B cell (primary cell): ENCODE measurements at regions not wholly inside any gene's neighbourhood (a gene's known extent, or its start where the extent isn't known, plus 50 kb on each side); places are given as distances from the start of the nearest gene placed in this dataset.
"Not testable (repeated sequence)": the region's sequence is repeated elsewhere in the genome, so short reads cannot be mapped to it uniquely, and the experiment has no call there.

Source experiments
- ATAC-seq: fragments of 200-7000 bp; cut with Tn5 transposase; one replicate; pipeline ENCODE4 v1.10.0; 2021; ENCODE audit warnings: low read depth, mild to moderate bottlenecking, moderate number of reproducible peaks, moderate library complexity
- CTCF ChIA-PET: fragments of 350-600 bp; sonication (Branson Sonifier 250); formaldehyde crosslinking; loops from one replicate; lab custom pipeline; 2021; ENCODE audit warnings: antibody characterized with exemption, inconsistent platforms; lab: Charles Lee
- POLR2A ChIA-PET: fragments of 350-600 bp; sonication (Branson Sonifier 250); formaldehyde crosslinking; loops from one replicate; lab custom pipeline; 2021; ENCODE audit warnings: antibody characterized with exemption; lab: Charles Lee
- DNase-seq: peaks from one replicate; pipeline ENCODE4 v3.0.0; 2013
- H2AFZ ChIP-seq: 2 replicates; pipeline ENCODE4 v1.6.1; 2012; ENCODE audit warnings: mild to moderate bottlenecking, low read depth, low read length; ENCODE audit not compliant: insufficient read depth, poor library complexity, severe bottlenecking
- H3K27ac ChIP-seq, 2 donors: 1 replicate in 1 of 2; 2 replicates in 1 of 2; pipeline ENCODE4 v1.5.1; 2012 to 2013; ENCODE audit warnings: low read length in 2 of 2, mild to moderate bottlenecking in 2 of 2, moderate library complexity in 1 of 2
- H3K27me3 ChIP-seq, 4 experiments: fragments of 200-600 bp in 1 of 4; sonication (generic) in 1 of 4; replicated peaks in 1 of 4; 1 replicate in 2 of 4; 2 replicates in 2 of 4; pipeline versions ENCODE4 v1.6.1 to v1.7.0; 2013 to 2016; ENCODE audit warnings: low read length in 3 of 4, mild to moderate bottlenecking in 2 of 4, mixed read lengths in 1 of 4, moderate library complexity in 1 of 4; ENCODE audit not compliant: insufficient read depth in 4 of 4, control insufficient read depth in 3 of 4; ENCODE audit errors: control extremely low read depth in 1 of 4
- H3K36me3 ChIP-seq, 2 experiments: replicated peaks in 1 of 2; 1 replicate in 1 of 2; 2 replicates in 1 of 2; pipeline versions ENCODE4 v1.6.1 to v1.7.1; 2013; ENCODE audit warnings: low read length in 1 of 2; ENCODE audit not compliant: insufficient read depth in 2 of 2, control insufficient read depth in 1 of 2; ENCODE audit errors: control extremely low read depth in 1 of 2, extremely low read depth in 1 of 2
- H3K4me1 ChIP-seq, 2 donors: fragments of 200-600 bp in 1 of 2; sonication (generic) in 1 of 2; 1 replicate in 1 of 2; 2 replicates in 1 of 2; pipeline versions ENCODE4 v1.5.1 to v1.6.1; 2013 to 2017; ENCODE audit warnings: low read length in 2 of 2; ENCODE audit not compliant: control insufficient read depth in 2 of 2, insufficient read depth in 2 of 2
- H3K4me2 ChIP-seq: replicated peaks from 2 replicates; pipeline ENCODE3; 2012; ENCODE audit warnings: mild to moderate bottlenecking, low read depth, low read length; ENCODE audit not compliant: poor library complexity, severe bottlenecking
- H3K4me3 ChIP-seq, 5 experiments: fragments of 200-600 bp in 1 of 5; sonication (generic) in 1 of 5; 1 replicate in 3 of 5; 2 replicates in 2 of 5; pipeline versions ENCODE4 v1.5.1 to v1.7.0; 2011 to 2016; ENCODE audit warnings: low read length in 4 of 5, mild to moderate bottlenecking in 4 of 5, low read depth in 2 of 5, control low read depth in 1 of 5, moderate library complexity in 1 of 5; ENCODE audit not compliant: insufficient read depth in 1 of 5; ENCODE audit errors: control extremely low read depth in 1 of 5, extremely low read depth in 1 of 5
- H3K79me2 ChIP-seq: fragments of 200-600 bp; sonication (generic); one replicate; pipeline ENCODE4 v1.6.0; 2016; ENCODE audit warnings: low read length; ENCODE audit not compliant: control insufficient read depth, insufficient read depth
- H3K9ac ChIP-seq: fragments of 200-600 bp; sonication (generic); 2 replicates; pipeline ENCODE4 v1.6.1; 2017; ENCODE audit warnings: mild to moderate bottlenecking, low read length, moderate library complexity
- H3K9me3 ChIP-seq, 3 donors: one replicate each; pipeline versions ENCODE4 v1.6.1 to v1.7.1; 2013; ENCODE audit warnings: low read length in 2 of 3; ENCODE audit not compliant: control insufficient read depth in 2 of 3, insufficient read depth in 1 of 3; ENCODE audit errors: control extremely low read depth in 1 of 3
- H4K20me1 ChIP-seq: 2 replicates; pipeline ENCODE4 v1.6.0; 2012; ENCODE audit warnings: mild to moderate bottlenecking, low read length; ENCODE audit not compliant: insufficient read depth, control insufficient read depth, poor library complexity, severe bottlenecking
- H3K27ac Mint-ChIP-seq: one replicate; pipeline ENCODE4 v1.8.0; 2021; ENCODE audit warnings: mixed read lengths
- H3K27me3 Mint-ChIP-seq: one replicate; pipeline ENCODE4 v1.8.0; 2021; ENCODE audit warnings: mixed read lengths
- H3K4me1 Mint-ChIP-seq: one replicate; pipeline ENCODE4 v1.8.0; 2021; ENCODE audit warnings: mixed read lengths
- H3K4me3 Mint-ChIP-seq: one replicate; pipeline ENCODE4 v1.8.0; 2021; ENCODE audit warnings: mixed read lengths
- H3K9me3 Mint-ChIP-seq: one replicate; pipeline ENCODE4 v1.8.0; 2022; ENCODE audit warnings: mixed read lengths; ENCODE audit not compliant: insufficient read depth
- CTCF ChIP-seq: fragments of 200-600 bp; IDR thresholded peaks from one replicate; pipeline ENCODE4 v1.8.0; 2022; ENCODE audit warnings: antibody characterized with exemption, mild to moderate bottlenecking
- EZH2 ChIP-seq: IDR thresholded peaks from 2 replicates; pipeline ENCODE4 v1.6.1; 2012; ENCODE audit warnings: borderline replicate concordance, low read depth, mild to moderate bottlenecking, moderate library complexity, low read length; ENCODE audit not compliant: insufficient read depth, poor library complexity, severe bottlenecking
- WGBS: methylation state at CpG from one replicate; pipeline ENCODE4 v1.1.5; 2013; ENCODE audit warnings: missing lambda C conversion rate; ENCODE audit not compliant: insufficient coverage; 5-methylcytosine and 5-hydroxymethylcytosine counted together
- intact Hi-C: fragments of 100-400 bp; cut with micrococcal nuclease; formaldehyde crosslinking; loops from one replicate; pipeline ENCODE4 v1.10.0; 2022

- Histone ChIP-seq H3K9me3 (peaks cover 0 to 4% (median 0%) of the 10 kb centered on the region in 3 donors), H2AFZ (no peak overlapping the region), H3K4me1 (no peaks in the 10 kb centered on the region), H3K9ac (no peak overlapping the region), H3K4me2 (no peak overlapping the region), H3K27ac (no peak overlapping the region), H3K4me3 (no peak overlapping the region), H3K36me3 (no peaks in the 10 kb centered on the region), H4K20me1 (no peaks in the 10 kb centered on the region), H3K27me3 (no peaks in the 10 kb centered on the region), H3K79me2 (no peaks in the 10 kb centered on the region)
- intact Hi-C loops = no loop called here
- ATAC-seq = no peak
- CTCF ChIA-PET = no interaction called here
- no peaks in the 10 kb centered on the region for H3K27me3 Mint-ChIP-seq
- POLR2A ChIA-PET = no interaction called here
- no peak overlapping the region for H3K27ac Mint-ChIP-seq
- no peak for TF ChIP-seq EZH2
- no peak for TF ChIP-seq CTCF
- no peaks in the 10 kb centered on the region for H3K4me1 Mint-ChIP-seq
- H3K4me3 Mint-ChIP-seq = no peak overlapping the region
- WGBS = no CpG with 5 or more reads among the region's 6 CpGs
- no peak for DNase-seq
- peaks cover 6% of the 10 kb centered on the region for H3K9me3 Mint-ChIP-seq
Measured at GRCh38 chr4:28842271-28842670, 1877.9 kb upstream of the PCDH7 start.

DNA sequence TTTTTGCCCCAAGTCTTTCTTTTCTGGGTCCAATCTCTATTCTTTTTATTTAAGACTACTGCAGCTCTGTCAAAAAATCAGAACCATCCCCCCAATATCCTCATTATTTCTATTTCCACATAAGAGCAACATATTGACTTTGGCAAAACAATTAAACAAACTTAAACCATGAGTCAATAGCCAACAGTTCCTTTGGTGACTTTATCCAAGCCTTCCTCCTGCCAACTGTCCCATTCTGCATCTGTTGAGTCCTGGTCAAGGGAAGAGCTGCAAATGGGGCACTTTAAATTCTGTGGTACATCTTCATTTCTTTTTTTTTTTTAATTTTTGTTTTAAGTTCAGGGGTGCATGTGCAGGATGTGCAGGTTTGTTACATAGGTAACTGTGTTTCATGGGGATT is 1875.0 kb upstream of the PCDH7 start:
- no peak overlapping the region for H3K4me3 Mint-ChIP-seq
- CTCF ChIA-PET = no interaction called here
- TF ChIP-seq CTCF (no peak), EZH2 (no peak)
- H3K4me2 ChIP-seq = no peak overlapping the region
- H3K4me3 ChIP-seq = no peak overlapping the region
- H3K27me3 Mint-ChIP-seq = no peaks in the 10 kb centered on the region
- H3K9me3 ChIP-seq = peaks cover 0 to 8% (median 0%) of the 10 kb centered on the region in 3 donors
- H3K27ac Mint-ChIP-seq = no peak overlapping the region
- no peak overlapping the region for H2AFZ ChIP-seq
- POLR2A ChIA-PET = no interaction called here
- no peak overlapping the region for H3K9ac ChIP-seq
- no peaks in the 10 kb centered on the region for H4K20me1 ChIP-seq
- no peaks in the 10 kb centered on the region for H3K79me2 ChIP-seq
- no peaks in the 10 kb centered on the region for H3K36me3 ChIP-seq
- H3K4me1 Mint-ChIP-seq = no peaks in the 10 kb centered on the region
- ATAC-seq = no peak
- H3K4me1 ChIP-seq = no peaks in the 10 kb centered on the region
- H3K27me3 ChIP-seq = no peaks in the 10 kb centered on the region
- no peak for DNase-seq
- peaks cover 5% of the 10 kb centered on the region for H3K9me3 Mint-ChIP-seq
- intact Hi-C loops = no loop called here
- no peak overlapping the region for H3K27ac ChIP-seq

- H3K27me3 Mint-ChIP-seq, H3K27ac ChIP-seq, intact Hi-C loops: not testable (repeated sequence)
Measured at GRCh38 chr4:28857028-28857427, 1863.1 kb upstream of the PCDH7 start.

More at GRCh38 chr4:28857028-28857427, 1863.1 kb upstream of the PCDH7 start:
- H3K27ac Mint-ChIP-seq, H3K27me3 ChIP-seq, CTCF ChIA-PET, H3K4me3 ChIP-seq, H3K4me3 Mint-ChIP-seq, DNase-seq, H3K9ac ChIP-seq, H2AFZ ChIP-seq, H3K79me2 ChIP-seq, H3K4me1 ChIP-seq, H3K9me3 Mint-ChIP-seq, POLR2A ChIA-PET, H3K36me3 ChIP-seq, H3K9me3 ChIP-seq, H3K4me2 ChIP-seq, H3K4me1 Mint-ChIP-seq, ATAC-seq, H4K20me1 ChIP-seq: not testable (repeated sequence)
- WGBS = 89% methylated on average over 7 of the region's 7 CpGs
